ENCODE measurements at regions not wholly inside any gene's neighbourhood (a gene's known extent, or its start where the extent isn't known, plus 50 kb on each side); places are given as distances from the start of the nearest gene placed in this dataset.

DNA sequence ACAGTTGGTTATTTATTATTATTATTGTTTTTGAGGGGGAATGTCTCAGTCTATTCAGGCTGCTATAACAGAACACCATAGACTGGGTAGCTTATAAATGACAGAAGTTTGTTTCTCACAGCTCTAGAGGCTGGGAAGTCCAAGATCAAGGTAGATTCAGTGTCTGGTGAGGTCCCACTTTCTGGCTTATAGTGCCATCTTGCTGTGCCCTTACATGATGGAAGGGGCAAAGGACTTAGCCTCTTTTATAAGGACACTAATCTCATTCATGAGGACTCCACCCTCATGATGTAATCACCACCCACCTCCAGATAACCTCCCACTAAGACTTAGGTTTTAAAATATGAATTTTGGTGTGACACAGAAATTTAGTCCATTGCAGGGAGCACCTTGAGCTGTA, 224.6 kb downstream of the HAPSTR1 start:
- Histone ChIP-seq H4K20me1 (ENCODE audit: low read depth, low read length) (no peaks in the 10 kb centered on the region), H3K9ac (ENCODE audit: low read length) (no peak overlapping the region), H3K9me2 (replicated peaks; ENCODE audit: insufficient read depth, low read length) (no peaks in the 10 kb centered on the region), H3K36me3 (ENCODE audit: low read length) (no peaks in the 10 kb centered on the region), H3K79me2 (ENCODE audit: insufficient read depth, low read length) (no peaks in the 10 kb centered on the region), H3K4me2 (ENCODE audit: low read depth, low read length, poor library complexity, severe bottlenecking) (no peak overlapping the region), H3K27ac (ENCODE audit: low read depth, low read length) (no peak overlapping the region), H2AFZ (ENCODE audit: low read depth, low read length, severe bottlenecking) (no peak overlapping the region), H3K9me3 (ENCODE audit: insufficient read depth, low read length) (no peaks in the 10 kb centered on the region), H3K4me3 (ENCODE audit: insufficient read depth, low read length, poor library complexity, severe bottlenecking) (no peak overlapping the region), H3F3A (ENCODE audit: insufficient read depth) (no peaks in the 10 kb centered on the region), H3K27me3 (ENCODE audit: low read length) (no peaks in the 10 kb centered on the region)
- no peak for TF ChIP-seq EZH2phosphoT487 (conservative IDR thresholded peaks at IDR 0.05; ENCODE audit: low read length)

GRCh38 chr16:9316615-9317014, 225.2 kb downstream of the HAPSTR1 start:
- Histone ChIP-seq H3K36me3 (ENCODE audit: low read length) (no peaks in the 10 kb centered on the region), H4K20me1 (ENCODE audit: low read depth, low read length) (no peaks in the 10 kb centered on the region)

GRCh38 chr16:9318764-9319163, 227.3 kb downstream of the HAPSTR1 start:
- no peak overlapping the region for H2AFZ ChIP-seq (ENCODE audit: low read depth, low read length, severe bottlenecking)
- no peaks in the 10 kb centered on the region for H3K9me3 ChIP-seq (ENCODE audit: insufficient read depth, low read length)
- H3K36me3 ChIP-seq (ENCODE audit: low read length): no peaks in the 10 kb centered on the region
- no peak overlapping the region for H3K27ac ChIP-seq (ENCODE audit: low read depth, low read length)
- H3K79me2 ChIP-seq (ENCODE audit: insufficient read depth, low read length): no peaks in the 10 kb centered on the region
- H3F3A ChIP-seq (ENCODE audit: insufficient read depth): no peaks in the 10 kb centered on the region
- H4K20me1 ChIP-seq (ENCODE audit: low read depth, low read length): no peaks in the 10 kb centered on the region
- no peaks in the 10 kb centered on the region for H3K27me3 ChIP-seq (ENCODE audit: low read length)
- H3K9ac ChIP-seq (ENCODE audit: low read length): no peak overlapping the region
- TF ChIP-seq CTCF (IDR thresholded peaks at IDR 0.05; ENCODE audit: insufficient read depth, low read length, poor library complexity, severe bottlenecking) (no peak), EZH2phosphoT487 (conservative IDR thresholded peaks at IDR 0.05; ENCODE audit: low read length) (no peak)
- H3K4me2 ChIP-seq (ENCODE audit: low read depth, low read length, poor library complexity, severe bottlenecking): no peak overlapping the region
- no peaks in the 10 kb centered on the region for H3K9me2 ChIP-seq (replicated peaks; ENCODE audit: insufficient read depth, low read length)
- no peak overlapping the region for H3K4me3 ChIP-seq (ENCODE audit: insufficient read depth, low read length, poor library complexity, severe bottlenecking)

More at GRCh38 chr16:9316615-9317014, 225.2 kb downstream of the HAPSTR1 start:
- Histone ChIP-seq H3K9me2 (replicated peaks; ENCODE audit: insufficient read depth, low read length) (no peaks in the 10 kb centered on the region), H2AFZ (ENCODE audit: low read depth, low read length, severe bottlenecking) (no peak overlapping the region), H3K27ac (ENCODE audit: low read depth, low read length) (no peak overlapping the region), H3F3A (ENCODE audit: insufficient read depth) (no peaks in the 10 kb centered on the region), H3K79me2 (ENCODE audit: insufficient read depth, low read length) (no peaks in the 10 kb centered on the region), H3K9me3 (ENCODE audit: insufficient read depth, low read length) (no peaks in the 10 kb centered on the region), H3K4me3 (ENCODE audit: insufficient read depth, low read length, poor library complexity, severe bottlenecking) (no peak overlapping the region), H3K9ac (ENCODE audit: low read length) (no peak overlapping the region), H3K4me2 (ENCODE audit: low read depth, low read length, poor library complexity, severe bottlenecking) (no peak overlapping the region), H3K27me3 (ENCODE audit: low read length) (no peaks in the 10 kb centered on the region)
- TF ChIP-seq EZH2phosphoT487 (conservative IDR thresholded peaks at IDR 0.05; ENCODE audit: low read length): no peak
- TF ChIP-seq CTCF (IDR thresholded peaks at IDR 0.05; ENCODE audit: insufficient read depth, low read length, poor library complexity, severe bottlenecking): no peak

GRCh38 chr16:9322769-9323168, 231.3 kb downstream of the HAPSTR1 start:
- H3F3A ChIP-seq (ENCODE audit: insufficient read depth): no peaks in the 10 kb centered on the region
- no peak overlapping the region for H3K4me3 ChIP-seq (ENCODE audit: insufficient read depth, low read length, poor library complexity, severe bottlenecking)
- H3K27me3 ChIP-seq (ENCODE audit: low read length): no peaks in the 10 kb centered on the region
- H3K9me3 ChIP-seq (ENCODE audit: insufficient read depth, low read length): no peaks in the 10 kb centered on the region
- no peaks in the 10 kb centered on the region for H3K9me2 ChIP-seq (replicated peaks; ENCODE audit: insufficient read depth, low read length)
- H3K36me3 ChIP-seq (ENCODE audit: low read length): no peaks in the 10 kb centered on the region
- no peak overlapping the region for H3K4me2 ChIP-seq (ENCODE audit: low read depth, low read length, poor library complexity, severe bottlenecking)
- no peaks in the 10 kb centered on the region for H4K20me1 ChIP-seq (ENCODE audit: low read depth, low read length)
- H3K79me2 ChIP-seq (ENCODE audit: insufficient read depth, low read length): no peaks in the 10 kb centered on the region
- H2AFZ ChIP-seq (ENCODE audit: low read depth, low read length, severe bottlenecking): no peak overlapping the region
- H3K9ac ChIP-seq (ENCODE audit: low read length): no peak overlapping the region
- no peak for TF ChIP-seq CTCF (IDR thresholded peaks at IDR 0.05; ENCODE audit: insufficient read depth, low read length, poor library complexity, severe bottlenecking)
- no peak for TF ChIP-seq EZH2phosphoT487 (conservative IDR thresholded peaks at IDR 0.05; ENCODE audit: low read length)
- no peak overlapping the region for H3K27ac ChIP-seq (ENCODE audit: low read depth, low read length)
